Calu3 (cell line): ENCODE measurements at regions not wholly inside any gene's neighbourhood (a gene's known extent, or its start where the extent isn't known, plus 50 kb on each side); places are given as distances from the start of the nearest gene placed in this dataset.

Experiments used
- BruUV-seq: library from RNA; stranded (reverse); fragments of 400-500 nt; replicated peaks from 2 replicates; lab custom pipeline; 2021; lab: Mats Ljungman, UMichigan
- CTCF ChIA-PET: fragments of 300-600 bp; sonication (Branson Sonifier 250); formaldehyde crosslinking; loops from one replicate; lab custom pipeline; 2022; ENCODE audit warnings: antibody characterized with exemption; lab: Charles Lee
- DNase-seq: peaks from one replicate; pipeline ENCODE4 v3.0.0; 2022
- H3K27ac Mint-ChIP-seq: one replicate; pipeline ENCODE4 v1.8.0; 2022; ENCODE audit warnings: mixed read lengths; ENCODE audit not compliant: unreplicated experiment
- H3K27me3 Mint-ChIP-seq: one replicate; pipeline ENCODE4 v1.8.0; 2022; ENCODE audit warnings: mixed read lengths; ENCODE audit not compliant: unreplicated experiment
- H3K36me3 Mint-ChIP-seq: one replicate; pipeline ENCODE4 v1.8.0; 2022; ENCODE audit warnings: mild to moderate bottlenecking, moderate library complexity, mixed read lengths; ENCODE audit not compliant: insufficient read depth, unreplicated experiment
- H3K4me1 Mint-ChIP-seq: one replicate; pipeline ENCODE4 v1.8.0; 2022; ENCODE audit warnings: mild to moderate bottlenecking, low read depth, mixed read lengths; ENCODE audit not compliant: unreplicated experiment
- H3K4me3 Mint-ChIP-seq: one replicate; pipeline ENCODE4 v1.8.0; 2022; ENCODE audit warnings: mild to moderate bottlenecking, low read depth, moderate library complexity, mixed read lengths; ENCODE audit not compliant: unreplicated experiment
- H3K9me3 Mint-ChIP-seq: one replicate; pipeline ENCODE4 v1.8.0; 2022; ENCODE audit warnings: low read depth, mixed read lengths; ENCODE audit not compliant: unreplicated experiment
- intact Hi-C: fragments of 100-400 bp; cut with micrococcal nuclease; formaldehyde crosslinking; loops from one replicate; pipeline ENCODE4 v1.10.0; 2022; ENCODE audit not compliant: unreplicated experiment
- TF ChIP-seq, protein P1 (sequence below): fragments of 200-600 bp; IDR thresholded peaks from one replicate; pipeline ENCODE4 v1.8.0; 2022; ENCODE audit warnings: antibody characterized with exemption; ENCODE audit not compliant: unreplicated experiment

DNA sequence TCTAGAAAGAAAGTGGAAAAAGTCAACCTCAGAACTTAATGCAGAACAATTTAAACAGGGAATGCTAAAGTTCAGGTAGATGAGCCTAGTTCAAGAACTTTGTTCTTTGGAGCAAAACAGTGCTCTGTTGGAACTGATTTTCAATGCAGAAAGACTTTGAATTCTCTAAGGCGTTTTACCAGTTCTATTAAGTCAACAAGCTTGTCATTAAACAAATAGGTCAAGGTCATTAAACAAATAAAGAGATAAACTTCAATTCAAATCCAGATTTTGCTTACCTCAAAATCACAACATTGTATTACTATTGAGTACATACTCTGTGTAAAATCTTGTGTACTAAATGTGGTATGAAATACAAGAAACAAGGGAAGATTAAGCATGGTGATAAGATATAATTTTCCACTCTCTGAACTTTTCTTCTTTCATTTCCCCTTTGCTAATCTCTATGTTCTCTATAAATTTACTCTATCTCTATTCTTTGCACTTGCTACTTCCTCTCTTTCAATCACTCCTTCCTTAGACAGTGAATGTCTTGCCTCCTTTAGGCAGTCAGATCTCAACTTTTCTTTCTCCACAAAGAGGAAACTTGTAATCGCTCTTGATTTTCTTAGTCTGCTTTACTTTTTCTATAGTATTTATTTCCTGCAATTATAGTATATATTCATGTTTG lies 160.8 kb upstream of the KHDRBS2 start:
- intact Hi-C loops: no loop called here
- H3K27me3 Mint-ChIP-seq: no peaks in the 10 kb centered on the region
- no peaks in the 10 kb centered on the region for H3K36me3 Mint-ChIP-seq
- BruUV-seq: no TSS peak
- H3K27ac Mint-ChIP-seq: no peak overlapping the region
- H3K4me3 Mint-ChIP-seq: no peak overlapping the region
- CTCF ChIA-PET: no interaction called here
- no peaks in the 10 kb centered on the region for H3K4me1 Mint-ChIP-seq
- TF ChIP-seq, protein P1, sequence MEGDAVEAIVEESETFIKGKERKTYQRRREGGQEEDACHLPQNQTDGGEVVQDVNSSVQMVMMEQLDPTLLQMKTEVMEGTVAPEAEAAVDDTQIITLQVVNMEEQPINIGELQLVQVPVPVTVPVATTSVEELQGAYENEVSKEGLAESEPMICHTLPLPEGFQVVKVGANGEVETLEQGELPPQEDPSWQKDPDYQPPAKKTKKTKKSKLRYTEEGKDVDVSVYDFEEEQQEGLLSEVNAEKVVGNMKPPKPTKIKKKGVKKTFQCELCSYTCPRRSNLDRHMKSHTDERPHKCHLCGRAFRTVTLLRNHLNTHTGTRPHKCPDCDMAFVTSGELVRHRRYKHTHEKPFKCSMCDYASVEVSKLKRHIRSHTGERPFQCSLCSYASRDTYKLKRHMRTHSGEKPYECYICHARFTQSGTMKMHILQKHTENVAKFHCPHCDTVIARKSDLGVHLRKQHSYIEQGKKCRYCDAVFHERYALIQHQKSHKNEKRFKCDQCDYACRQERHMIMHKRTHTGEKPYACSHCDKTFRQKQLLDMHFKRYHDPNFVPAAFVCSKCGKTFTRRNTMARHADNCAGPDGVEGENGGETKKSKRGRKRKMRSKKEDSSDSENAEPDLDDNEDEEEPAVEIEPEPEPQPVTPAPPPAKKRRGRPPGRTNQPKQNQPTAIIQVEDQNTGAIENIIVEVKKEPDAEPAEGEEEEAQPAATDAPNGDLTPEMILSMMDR: no peak
- DNase-seq: no peak
- peaks cover 22% of the 10 kb centered on the region for H3K9me3 Mint-ChIP-seq

DNA sequence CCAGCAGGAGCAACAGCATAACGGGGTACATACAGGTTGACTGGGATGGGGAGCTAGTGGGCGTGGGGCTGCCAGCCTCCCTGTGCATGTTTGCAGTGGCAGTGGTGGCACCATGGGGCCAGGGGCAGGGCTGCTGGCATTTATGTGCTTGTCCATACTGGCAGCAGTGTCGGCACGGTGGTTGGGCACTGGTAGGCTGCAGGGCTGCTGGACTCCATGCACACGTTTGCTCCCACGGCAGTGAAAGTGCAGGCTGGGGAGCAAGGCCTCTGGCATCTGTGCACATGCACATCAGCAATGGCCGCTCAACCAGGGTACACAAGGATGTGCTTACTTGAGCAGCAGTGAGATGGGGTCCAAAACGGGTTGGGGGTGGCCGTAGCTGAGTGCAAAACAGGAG lies 159.5 kb upstream of the KHDRBS2 start:
- Mint-ChIP-seq H3K9me3 (peaks cover 20% of the 10 kb centered on the region), H3K27ac (no peak overlapping the region), H3K27me3 (no peaks in the 10 kb centered on the region), H3K4me1 (no peaks in the 10 kb centered on the region), H3K36me3 (no peaks in the 10 kb centered on the region), H3K4me3 (no peak overlapping the region)
- CTCF ChIA-PET: no interaction called here
- no TSS peak for BruUV-seq
- intact Hi-C loops: no loop called here
- DNase-seq: no peak
- TF ChIP-seq, protein P1: no peak

DNA sequence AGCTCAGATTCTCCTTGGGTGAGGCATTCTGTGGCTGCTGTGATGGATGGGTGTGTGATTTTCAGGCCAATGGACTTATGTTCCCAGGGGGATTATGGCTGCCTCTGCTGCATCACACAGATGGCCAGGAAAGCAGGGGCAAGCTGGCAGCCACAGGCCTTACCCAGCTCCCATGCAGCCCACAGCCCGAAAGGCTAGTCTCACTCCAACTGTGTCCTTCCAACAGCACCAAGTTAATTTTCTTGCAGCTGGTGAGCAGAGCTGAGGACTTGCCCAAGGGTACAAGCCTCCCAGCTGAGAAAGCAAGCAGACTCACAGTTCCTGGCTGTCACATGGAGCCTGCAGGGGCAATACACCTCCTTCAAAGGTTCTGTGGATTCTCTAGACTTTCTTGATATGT lies 155.2 kb upstream of the KHDRBS2 start:
- no peaks in the 10 kb centered on the region for H3K27me3 Mint-ChIP-seq

DNA sequence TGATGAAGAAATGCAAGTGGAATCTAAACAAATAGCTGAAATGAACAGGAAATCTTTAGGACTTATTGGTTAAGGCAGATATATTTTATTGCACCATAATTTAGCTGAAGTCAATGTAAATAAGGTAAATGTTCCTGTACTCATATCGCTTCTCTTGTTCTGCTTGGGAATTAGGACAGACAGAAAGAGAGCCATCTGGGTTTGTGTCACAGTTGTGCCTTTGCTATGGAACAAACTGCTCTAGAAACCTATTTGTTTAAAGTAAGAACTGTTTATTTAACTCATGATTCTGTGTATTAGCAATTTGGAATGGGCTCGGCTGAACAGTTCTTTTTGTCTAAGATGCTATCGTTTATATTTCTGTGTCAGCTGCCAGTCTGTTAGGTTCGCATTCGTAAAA lies 143.8 kb upstream of the KHDRBS2 start:
- no peak for DNase-seq
- Mint-ChIP-seq H3K4me1 (no peaks in the 10 kb centered on the region), H3K27me3 (no peaks in the 10 kb centered on the region), H3K36me3 (no peaks in the 10 kb centered on the region), H3K27ac (no peak overlapping the region), H3K9me3 (peaks cover 3% of the 10 kb centered on the region), H3K4me3 (no peak overlapping the region)
- CTCF ChIA-PET: no interaction called here
- no TSS peak for BruUV-seq
- intact Hi-C loops: no loop called here
- TF ChIP-seq, protein P1: no peak

More for the DNA sequence above, 155.2 kb upstream of the KHDRBS2 start:
- Mint-ChIP-seq H3K9me3 (peaks cover 25% of the 10 kb centered on the region), H3K4me3 (no peak overlapping the region), H3K36me3 (no peaks in the 10 kb centered on the region), H3K27ac (no peak overlapping the region), H3K4me1 (no peaks in the 10 kb centered on the region)
- TF ChIP-seq, protein P1: no peak
- BruUV-seq: no TSS peak
- intact Hi-C loops: no loop called here
- no peak for DNase-seq
- CTCF ChIA-PET: no interaction called here
